Keratinocyte (primary cell): ENCODE measurements at regions not wholly inside any gene's neighbourhood (a gene's known extent, or its start where the extent isn't known, plus 50 kb on each side); places are given as distances from the start of the nearest gene placed in this dataset.

Experiments used
- EZH2 ChIP-seq: IDR thresholded peaks from one replicate; pipeline ENCODE4 v1.6.1; 2012; ENCODE audit warnings: inconsistent platforms, mild to moderate bottlenecking, low read length, moderate library complexity
- TF ChIP-seq, protein P1 (sequence below), 3 experiments: IDR thresholded peaks in 1 of 3; conservative IDR thresholded peaks in 1 of 3; optimal IDR thresholded peaks in 1 of 3; 2 replicates in 2 of 3; 3 replicates in 1 of 3; pipeline versions ENCODE3 to v1.5.1; 2011; ENCODE audit warnings: low read length in 3 of 3, mild to moderate bottlenecking in 3 of 3, moderate library complexity in 2 of 3, control low read depth in 1 of 3, inconsistent platforms in 1 of 3; ENCODE audit not compliant: insufficient read depth in 2 of 3; ENCODE audit errors: extremely low read depth in 1 of 3

DNA sequence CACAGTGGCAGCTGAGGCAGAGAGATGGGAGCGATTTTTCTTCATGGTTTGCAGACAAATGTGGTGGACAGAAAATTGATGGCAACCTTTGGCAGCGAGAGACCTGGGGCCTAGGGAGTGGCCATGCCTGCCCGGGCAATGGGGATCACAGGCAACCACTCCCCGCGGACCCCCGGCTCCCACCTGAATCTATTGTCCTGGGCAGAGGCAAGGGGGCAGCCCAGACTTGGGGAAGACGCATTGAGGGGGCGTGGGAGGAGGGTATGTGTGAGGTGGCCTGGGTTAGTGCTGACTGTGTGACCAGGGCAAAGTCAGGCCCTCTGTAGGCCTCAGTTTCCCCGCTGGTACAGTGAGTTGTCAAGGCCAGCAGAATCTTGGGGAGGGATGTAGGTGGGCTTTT, 53.6 kb upstream of the BLCAP start:
- TF ChIP-seq, protein P1, sequence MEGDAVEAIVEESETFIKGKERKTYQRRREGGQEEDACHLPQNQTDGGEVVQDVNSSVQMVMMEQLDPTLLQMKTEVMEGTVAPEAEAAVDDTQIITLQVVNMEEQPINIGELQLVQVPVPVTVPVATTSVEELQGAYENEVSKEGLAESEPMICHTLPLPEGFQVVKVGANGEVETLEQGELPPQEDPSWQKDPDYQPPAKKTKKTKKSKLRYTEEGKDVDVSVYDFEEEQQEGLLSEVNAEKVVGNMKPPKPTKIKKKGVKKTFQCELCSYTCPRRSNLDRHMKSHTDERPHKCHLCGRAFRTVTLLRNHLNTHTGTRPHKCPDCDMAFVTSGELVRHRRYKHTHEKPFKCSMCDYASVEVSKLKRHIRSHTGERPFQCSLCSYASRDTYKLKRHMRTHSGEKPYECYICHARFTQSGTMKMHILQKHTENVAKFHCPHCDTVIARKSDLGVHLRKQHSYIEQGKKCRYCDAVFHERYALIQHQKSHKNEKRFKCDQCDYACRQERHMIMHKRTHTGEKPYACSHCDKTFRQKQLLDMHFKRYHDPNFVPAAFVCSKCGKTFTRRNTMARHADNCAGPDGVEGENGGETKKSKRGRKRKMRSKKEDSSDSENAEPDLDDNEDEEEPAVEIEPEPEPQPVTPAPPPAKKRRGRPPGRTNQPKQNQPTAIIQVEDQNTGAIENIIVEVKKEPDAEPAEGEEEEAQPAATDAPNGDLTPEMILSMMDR (optimal IDR thresholded peaks at IDR 0.05 in 1 of 3, IDR thresholded peaks at IDR 0.05 in 1 of 3, conservative IDR thresholded peaks at IDR 0.05 in 1 of 3; ENCODE audit: extremely low read depth in 1 of 3, insufficient read depth in 2 of 3, low read length in 3 of 3) = no peak
- no peak for TF ChIP-seq EZH2
